Progenitor cell of endocrine pancreas (in vitro differentiated cells): ENCODE measurements at regions not wholly inside any gene's neighbourhood (a gene's known extent, or its start where the extent isn't known, plus 50 kb on each side); places are given as distances from the start of the nearest gene placed in this dataset.

Source experiments
- DNase-seq: peaks from one replicate; pipeline ENCODE4 v3.0.0; 2021; ENCODE audit warnings: low spot score; ENCODE audit not compliant: unreplicated experiment
- H3K27ac Mint-ChIP-seq: 2 replicates; pipeline ENCODE4 v1.8.0; 2021; ENCODE audit warnings: mild to moderate bottlenecking, moderate library complexity, mixed read lengths
- H3K27me3 Mint-ChIP-seq: 2 replicates; pipeline ENCODE4 v1.8.0; 2021; ENCODE audit warnings: mixed read lengths
- H3K36me3 Mint-ChIP-seq: 2 replicates; pipeline ENCODE4 v1.8.0; 2022; ENCODE audit warnings: mixed read lengths; ENCODE audit not compliant: insufficient read depth
- H3K4me1 Mint-ChIP-seq: 2 replicates; pipeline ENCODE4 v1.8.0; 2021; ENCODE audit warnings: low read depth, mixed read lengths
- H3K4me3 Mint-ChIP-seq: 2 replicates; pipeline ENCODE4 v1.8.0; 2021; ENCODE audit warnings: low read depth, mild to moderate bottlenecking, moderate library complexity, mixed read lengths
- H3K9me3 Mint-ChIP-seq: 2 replicates; pipeline ENCODE4 v1.8.0; 2021; ENCODE audit warnings: low read depth, mixed read lengths
- CTCF ChIP-seq: fragments of 200-600 bp; sonication (generic); IDR thresholded peaks from one replicate; pipeline ENCODE4 v1.5.0; 2021; ENCODE audit warnings: antibody characterized with exemption, mild to moderate bottlenecking; ENCODE audit not compliant: unreplicated experiment

GRCh38 chr1:117719004-117719403 lies 113.2 kb downstream of the TENT5C start:
- TF ChIP-seq CTCF = no peak
- H3K27me3 Mint-ChIP-seq = no peaks in the 10 kb centered on the region
- H3K4me3 Mint-ChIP-seq = no peak overlapping the region
- peaks cover 52% of the 10 kb centered on the region for H3K9me3 Mint-ChIP-seq
- H3K4me1 Mint-ChIP-seq = no peaks in the 10 kb centered on the region
- H3K27ac Mint-ChIP-seq = no peak overlapping the region
- H3K36me3 Mint-ChIP-seq = peaks cover 7% of the 10 kb centered on the region
- DNase-seq = no peak

- H3K4me1 Mint-ChIP-seq = peaks cover 22% of the 10 kb centered on the region
- TF ChIP-seq CTCF = no peak
Observed at GRCh38 chr1:117732065-117732797, 126.4 kb downstream of the TENT5C start.

GRCh38 chr1:117732956-117733355 lies 127.1 kb downstream of the TENT5C start:
- no peaks in the 10 kb centered on the region for H3K27me3 Mint-ChIP-seq
- peaks cover 16% of the 10 kb centered on the region for H3K9me3 Mint-ChIP-seq
- H3K4me3 Mint-ChIP-seq = no peak overlapping the region
- DNase-seq = no peak
- no peak overlapping the region for H3K27ac Mint-ChIP-seq
- TF ChIP-seq CTCF = no peak
- peaks cover 2% of the 10 kb centered on the region for H3K36me3 Mint-ChIP-seq
- H3K4me1 Mint-ChIP-seq = peaks cover 22% of the 10 kb centered on the region

More at GRCh38 chr1:117732065-117732797, 126.4 kb downstream of the TENT5C start:
- no peak for DNase-seq
- H3K27ac Mint-ChIP-seq = peak overlapping the region; percentile 5
- H3K4me3 Mint-ChIP-seq = no peak overlapping the region
- H3K9me3 Mint-ChIP-seq = peaks cover 23% of the 10 kb centered on the region
- peaks cover 3% of the 10 kb centered on the region for H3K36me3 Mint-ChIP-seq
- no peaks in the 10 kb centered on the region for H3K27me3 Mint-ChIP-seq

- Mint-ChIP-seq H3K36me3 (no peaks in the 10 kb centered on the region), H3K27ac (no peak overlapping the region), H3K27me3 (no peaks in the 10 kb centered on the region), H3K9me3 (peaks cover 5% of the 10 kb centered on the region), H3K4me1 (peaks cover 22% of the 10 kb centered on the region), H3K4me3 (no peak overlapping the region)
- TF ChIP-seq CTCF = no peak
- DNase-seq = no peak
Observed at GRCh38 chr1:117734403-117734802, 128.6 kb downstream of the TENT5C start.

GRCh38 chr1:117735045-117735992 lies 129.5 kb downstream of the TENT5C start:
- peaks cover 25% of the 10 kb centered on the region for H3K4me1 Mint-ChIP-seq
- H3K4me3 Mint-ChIP-seq = no peak overlapping the region
- H3K27ac Mint-ChIP-seq = peak overlapping the region; percentile 62
- no peak for TF ChIP-seq CTCF
- DNase-seq = no peak
- no peaks in the 10 kb centered on the region for H3K36me3 Mint-ChIP-seq
- no peaks in the 10 kb centered on the region for H3K27me3 Mint-ChIP-seq
- peaks cover 3% of the 10 kb centered on the region for H3K9me3 Mint-ChIP-seq
